GM19468 (cell line): ENCODE measurements at regions not wholly inside any gene's neighbourhood (a gene's known extent, or its start where the extent isn't known, plus 50 kb on each side); places are given as distances from the start of the nearest gene placed in this dataset.

Source experiments
- ATAC-seq: cut with Tn5 transposase; IDR thresholded peaks from one replicate; pipeline ENCODE4 v1.9.1; 2021; ENCODE audit warnings: mild to moderate bottlenecking, moderate library complexity, moderate number of reproducible peaks; ENCODE audit not compliant: unreplicated experiment; ENCODE audit errors: extremely low read depth

- no peak for ATAC-seq
Observed at GRCh38 chr12:127254420-127254955, 1012.5 kb upstream of the TMEM132C start.

- ATAC-seq = no peak
Observed at GRCh38 chr12:127257366-127257935, 1009.5 kb upstream of the TMEM132C start.

GRCh38 chr12:127260531-127260930 is 1006.4 kb upstream of the TMEM132C start:
- ATAC-seq = no peak

GRCh38 chr12:127260999-127261398 is 1006.0 kb upstream of the TMEM132C start:
- ATAC-seq = no peak

GRCh38 chr12:127262615-127263014 is 1004.4 kb upstream of the TMEM132C start:
- ATAC-seq = no peak

GRCh38 chr12:127263621-127264020 is 1003.3 kb upstream of the TMEM132C start:
- ATAC-seq = no peak

GRCh38 chr12:127267128-127267527 is 999.8 kb upstream of the TMEM132C start:
- ATAC-seq = no peak

GRCh38 chr12:127268213-127268612 is 998.8 kb upstream of the TMEM132C start:
- no peak for ATAC-seq

- no peak for ATAC-seq
Observed at GRCh38 chr12:127268706-127269425, 998.1 kb upstream of the TMEM132C start.

GRCh38 chr12:127270193-127270592 is 996.8 kb upstream of the TMEM132C start:
- no peak for ATAC-seq

GRCh38 chr12:127271776-127272175 is 995.2 kb upstream of the TMEM132C start:
- ATAC-seq = no peak

GRCh38 chr12:127272864-127273263 is 994.1 kb upstream of the TMEM132C start:
- ATAC-seq = no peak

- ATAC-seq = no peak
Observed at GRCh38 chr12:127273626-127274025, 993.3 kb upstream of the TMEM132C start.

- ATAC-seq = no peak
Observed at GRCh38 chr12:127275416-127275815, 991.6 kb upstream of the TMEM132C start.

GRCh38 chr12:127277882-127278281 is 989.1 kb upstream of the TMEM132C start:
- ATAC-seq = no peak

GRCh38 chr12:127278351-127278750 is 988.6 kb upstream of the TMEM132C start:
- no peak for ATAC-seq

- no peak for ATAC-seq
Observed at GRCh38 chr12:127280393-127281275, 986.3 kb upstream of the TMEM132C start.

GRCh38 chr12:127282786-127283565 is 984.0 kb upstream of the TMEM132C start:
- no peak for ATAC-seq

- no peak for ATAC-seq
Observed at GRCh38 chr12:127284021-127284420, 982.9 kb upstream of the TMEM132C start.

- ATAC-seq = no peak
Observed at GRCh38 chr12:127284870-127285431, 982.0 kb upstream of the TMEM132C start.
